ENCODE measurements at regions not wholly inside any gene's neighbourhood (a gene's known extent, or its start where the extent isn't known, plus 50 kb on each side); places are given as distances from the start of the nearest gene placed in this dataset.

DNA sequence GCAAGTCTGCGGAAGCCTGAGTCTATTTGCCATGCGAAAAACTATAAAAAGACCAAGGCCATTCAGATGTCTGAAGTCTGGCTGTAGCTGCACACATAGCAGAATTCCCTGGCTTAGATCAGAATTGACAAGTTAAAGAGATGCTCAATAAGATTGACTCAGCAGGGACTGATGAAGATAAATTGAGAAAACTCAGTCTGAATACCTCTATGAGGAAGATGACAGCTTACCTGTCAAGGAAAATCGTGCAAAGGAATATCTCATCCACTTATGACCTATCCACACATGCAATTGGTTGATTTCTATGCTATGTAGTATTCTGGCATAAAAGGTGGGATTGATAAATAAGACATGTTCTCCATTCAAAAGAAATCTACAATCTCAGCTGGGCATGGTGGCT lies 288.6 kb downstream of the BAMBI start:
- H3K36me3 ChIP-seq (ENCODE audit: control insufficient read depth, insufficient read depth, low read length), result no peaks in the 10 kb centered on the region
- H3K4me3 ChIP-seq (ENCODE audit: low read depth, low read length), result no peak overlapping the region
- H3K27me3 ChIP-seq (ENCODE audit: control insufficient read depth, insufficient read depth, low read length), result no peaks in the 10 kb centered on the region
- TF ChIP-seq, protein P1, sequence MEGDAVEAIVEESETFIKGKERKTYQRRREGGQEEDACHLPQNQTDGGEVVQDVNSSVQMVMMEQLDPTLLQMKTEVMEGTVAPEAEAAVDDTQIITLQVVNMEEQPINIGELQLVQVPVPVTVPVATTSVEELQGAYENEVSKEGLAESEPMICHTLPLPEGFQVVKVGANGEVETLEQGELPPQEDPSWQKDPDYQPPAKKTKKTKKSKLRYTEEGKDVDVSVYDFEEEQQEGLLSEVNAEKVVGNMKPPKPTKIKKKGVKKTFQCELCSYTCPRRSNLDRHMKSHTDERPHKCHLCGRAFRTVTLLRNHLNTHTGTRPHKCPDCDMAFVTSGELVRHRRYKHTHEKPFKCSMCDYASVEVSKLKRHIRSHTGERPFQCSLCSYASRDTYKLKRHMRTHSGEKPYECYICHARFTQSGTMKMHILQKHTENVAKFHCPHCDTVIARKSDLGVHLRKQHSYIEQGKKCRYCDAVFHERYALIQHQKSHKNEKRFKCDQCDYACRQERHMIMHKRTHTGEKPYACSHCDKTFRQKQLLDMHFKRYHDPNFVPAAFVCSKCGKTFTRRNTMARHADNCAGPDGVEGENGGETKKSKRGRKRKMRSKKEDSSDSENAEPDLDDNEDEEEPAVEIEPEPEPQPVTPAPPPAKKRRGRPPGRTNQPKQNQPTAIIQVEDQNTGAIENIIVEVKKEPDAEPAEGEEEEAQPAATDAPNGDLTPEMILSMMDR (IDR thresholded peaks at IDR 0.05; ENCODE audit: insufficient read depth, low read depth, low read length), result no peak
- POLR2A ChIA-PET, result no interaction called here
- CTCF ChIA-PET, result no interaction called here
- no peak for DNase-seq (ENCODE audit: low read depth)

DNA sequence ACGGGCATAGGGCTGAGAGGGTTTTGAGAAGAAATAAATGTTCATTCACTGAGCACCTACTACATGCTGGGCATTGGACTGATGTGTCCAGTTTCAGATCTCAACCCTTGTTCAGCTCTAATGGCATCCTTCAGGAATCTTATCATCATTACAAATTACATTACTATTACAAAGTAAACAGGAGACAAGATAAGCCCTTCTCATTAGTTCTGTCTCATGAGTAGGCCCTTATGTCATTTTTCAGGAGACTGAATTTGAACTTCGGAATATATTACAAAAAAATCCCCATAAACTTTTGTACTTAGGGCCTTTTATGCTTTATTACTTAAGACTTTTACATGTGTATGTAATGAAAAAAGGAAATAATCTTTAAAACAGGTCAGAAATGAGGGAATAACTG lies 289.7 kb downstream of the BAMBI start:
- no peak for DNase-seq (ENCODE audit: low read depth)
- ChIA-PET CTCF (no interaction called here), POLR2A (no interaction called here)
- no peak overlapping the region for H3K4me3 ChIP-seq (ENCODE audit: low read depth, low read length)
- H3K27me3 ChIP-seq (ENCODE audit: control insufficient read depth, insufficient read depth, low read length), result no peaks in the 10 kb centered on the region
- TF ChIP-seq, protein P1 (IDR thresholded peaks at IDR 0.05; ENCODE audit: insufficient read depth, low read depth, low read length), result no peak
- H3K36me3 ChIP-seq (ENCODE audit: control insufficient read depth, insufficient read depth, low read length), result no peaks in the 10 kb centered on the region

DNA sequence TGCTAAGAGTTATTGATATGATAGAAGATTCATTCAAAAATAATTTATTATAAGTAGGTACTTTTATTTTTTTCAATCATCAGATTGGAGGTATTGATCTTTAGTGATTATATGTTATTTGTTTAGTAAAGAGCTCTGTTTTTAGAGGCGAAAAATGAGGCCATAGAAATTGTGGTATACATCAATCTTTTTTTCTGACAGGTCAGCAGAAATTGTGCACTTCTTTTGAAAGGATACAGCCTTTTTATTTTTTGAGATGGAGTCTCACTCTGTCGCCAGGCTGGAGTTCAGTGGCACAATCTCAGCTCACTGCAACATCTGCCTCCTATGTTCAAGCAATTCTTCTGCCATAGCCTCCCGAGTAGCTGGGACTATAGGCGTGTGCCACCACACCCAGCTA lies 292.1 kb downstream of the BAMBI start:
- Histone ChIP-seq H3K4me3 (ENCODE audit: low read depth, low read length) (no peak overlapping the region), H3K36me3 (ENCODE audit: control insufficient read depth, insufficient read depth, low read length) (no peaks in the 10 kb centered on the region), H3K27me3 (ENCODE audit: control insufficient read depth, insufficient read depth, low read length) (peaks cover 1% of the 10 kb centered on the region)
- DNase-seq (ENCODE audit: low read depth), result no peak
- TF ChIP-seq, protein P1 (IDR thresholded peaks at IDR 0.05; ENCODE audit: insufficient read depth, low read depth, low read length), result no peak
- POLR2A ChIA-PET, result no interaction called here
- CTCF ChIA-PET, result no interaction called here

DNA sequence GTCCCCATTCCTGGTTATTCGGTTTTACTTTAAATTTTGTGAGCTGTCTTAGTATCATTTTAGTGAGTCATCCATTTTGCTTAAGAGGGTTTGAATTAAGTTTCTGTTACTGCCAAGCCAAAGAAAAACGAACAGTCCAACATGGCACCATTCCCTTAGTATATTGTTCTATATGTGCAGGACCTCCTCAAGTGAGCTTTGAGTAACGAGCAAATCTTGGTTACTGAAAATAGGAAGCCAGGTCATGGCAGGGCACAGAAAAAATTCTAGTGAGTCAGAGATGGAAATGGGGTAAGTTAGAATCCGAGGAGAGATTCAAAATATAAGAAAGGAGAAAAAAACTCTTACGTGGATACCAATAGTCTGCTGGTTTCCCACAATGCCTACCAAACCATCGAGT lies 292.9 kb downstream of the BAMBI start:
- ChIA-PET CTCF (interaction anchor here (1.4 kb wide), 1 partner anchor 14 kb away, joined by 5 read pairs; no protein-coding TSS in a partner anchor), POLR2A (no interaction called here)
- H3K4me3 ChIP-seq (ENCODE audit: low read depth, low read length), result no peak overlapping the region
- no peaks in the 10 kb centered on the region for H3K36me3 ChIP-seq (ENCODE audit: control insufficient read depth, insufficient read depth, low read length)
- DNase-seq (ENCODE audit: low read depth), result no peak
- H3K27me3 ChIP-seq (ENCODE audit: control insufficient read depth, insufficient read depth, low read length), result peaks cover 1% of the 10 kb centered on the region
- TF ChIP-seq, protein P1 (IDR thresholded peaks at IDR 0.05; ENCODE audit: insufficient read depth, low read depth, low read length), result no peak

DNA sequence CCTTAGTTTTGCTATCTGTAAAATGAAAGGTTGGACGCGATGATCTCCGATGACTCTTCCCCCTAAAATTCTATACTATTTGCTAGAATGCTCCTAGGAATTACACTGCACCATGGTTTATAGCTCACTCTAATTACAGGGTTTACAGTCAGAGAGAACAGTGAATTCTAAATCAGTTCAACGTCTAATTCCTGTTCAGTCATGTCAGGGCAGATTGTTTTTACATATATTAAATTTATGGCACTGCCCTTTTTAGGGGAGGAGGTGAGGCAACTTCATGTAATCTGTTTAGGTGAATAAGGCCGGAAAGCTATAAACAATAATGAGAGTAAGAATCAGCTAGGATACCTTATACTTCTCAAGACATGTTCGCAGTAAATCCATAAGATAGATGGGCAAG lies 293.9 kb downstream of the BAMBI start:
- ChIA-PET POLR2A (no interaction called here), CTCF (interaction anchor here (0.5 to 3.1 kb wide), 3 partner anchors 8 to 15 kb away, joined by 3 to 10 read pairs (median 5); no protein-coding TSS in a partner anchor)
- TF ChIP-seq, protein P1 (IDR thresholded peaks at IDR 0.05; ENCODE audit: insufficient read depth, low read depth, low read length), result no peak
- Histone ChIP-seq H3K36me3 (ENCODE audit: control insufficient read depth, insufficient read depth, low read length) (no peaks in the 10 kb centered on the region), H3K27me3 (ENCODE audit: control insufficient read depth, insufficient read depth, low read length) (peaks cover 1% of the 10 kb centered on the region), H3K4me3 (ENCODE audit: low read depth, low read length) (no peak overlapping the region)
- DNase-seq (ENCODE audit: low read depth), result no peak

All from BJ (cell line).